LNCAP (cell line): ENCODE measurements at regions not wholly inside any gene's neighbourhood (a gene's known extent, or its start where the extent isn't known, plus 50 kb on each side); places are given as distances from the start of the nearest gene placed in this dataset.

Experiments used
- CTCF ChIP-seq: fragments of 450-650 bp; IDR thresholded peaks from 2 replicates; pipeline ENCODE4 v1.5.1; 2017; ENCODE audit warnings: mild to moderate bottlenecking

DNA sequence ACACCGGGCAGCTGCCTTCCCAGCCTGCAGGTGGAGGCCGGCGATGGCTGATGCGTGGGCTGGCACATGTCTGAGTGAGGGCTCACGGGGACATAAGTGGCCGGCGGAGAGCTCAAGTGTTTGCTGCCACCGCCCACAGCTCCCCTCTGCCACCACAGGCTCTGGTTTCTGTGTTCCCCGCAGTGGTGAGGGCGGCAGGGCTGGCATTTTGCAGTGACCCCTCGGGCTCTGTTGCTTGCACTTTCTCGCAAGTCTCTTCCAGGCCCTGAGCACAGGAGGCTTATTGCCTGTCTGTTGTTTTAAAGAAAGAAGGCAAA, 271.0 kb upstream of the RTL1 start:
- no peak for TF ChIP-seq CTCF

- TF ChIP-seq CTCF: no peak
Measured at GRCh38 chr14:101174980-101175606, 271.6 kb upstream of the RTL1 start.

DNA sequence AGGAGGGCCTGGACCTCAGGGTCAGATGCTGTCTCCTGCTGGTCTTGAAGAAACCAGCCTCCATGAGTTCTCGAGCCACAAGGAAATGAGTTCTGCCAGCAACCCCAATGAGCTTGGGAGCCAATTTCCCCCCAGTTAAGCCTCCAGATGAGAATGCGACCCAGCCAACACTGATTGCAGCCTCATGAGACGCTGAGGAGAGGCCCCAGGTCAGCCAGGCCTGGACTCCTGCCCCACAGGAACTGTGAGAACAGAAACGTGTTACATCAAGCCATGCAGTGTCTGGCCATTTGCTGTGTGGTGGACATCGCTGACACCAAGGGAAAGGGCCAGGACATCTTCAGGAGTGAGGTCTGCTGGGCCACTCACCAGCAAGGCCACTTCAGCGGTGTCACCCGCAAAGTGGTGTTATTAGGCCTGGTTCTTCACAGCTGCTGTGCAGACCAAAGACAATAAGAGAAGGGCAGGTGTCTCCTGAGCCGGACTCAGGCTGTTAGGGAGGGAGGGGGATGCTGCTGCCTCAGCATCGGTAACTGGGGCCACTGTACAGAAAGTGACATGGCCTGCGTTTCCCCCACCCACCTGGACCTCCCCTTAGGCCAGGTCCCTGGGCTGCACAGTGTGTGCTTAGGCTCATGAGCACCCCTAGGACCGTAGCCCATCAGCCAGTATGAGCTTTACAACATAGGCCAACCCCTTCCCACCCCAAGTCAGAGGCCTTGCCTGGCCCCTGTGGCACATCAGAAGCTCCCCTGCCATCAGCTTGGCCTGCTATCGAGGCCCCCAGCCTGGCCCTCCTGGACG, 272.4 kb upstream of the RTL1 start:
- no peak for TF ChIP-seq CTCF

DNA sequence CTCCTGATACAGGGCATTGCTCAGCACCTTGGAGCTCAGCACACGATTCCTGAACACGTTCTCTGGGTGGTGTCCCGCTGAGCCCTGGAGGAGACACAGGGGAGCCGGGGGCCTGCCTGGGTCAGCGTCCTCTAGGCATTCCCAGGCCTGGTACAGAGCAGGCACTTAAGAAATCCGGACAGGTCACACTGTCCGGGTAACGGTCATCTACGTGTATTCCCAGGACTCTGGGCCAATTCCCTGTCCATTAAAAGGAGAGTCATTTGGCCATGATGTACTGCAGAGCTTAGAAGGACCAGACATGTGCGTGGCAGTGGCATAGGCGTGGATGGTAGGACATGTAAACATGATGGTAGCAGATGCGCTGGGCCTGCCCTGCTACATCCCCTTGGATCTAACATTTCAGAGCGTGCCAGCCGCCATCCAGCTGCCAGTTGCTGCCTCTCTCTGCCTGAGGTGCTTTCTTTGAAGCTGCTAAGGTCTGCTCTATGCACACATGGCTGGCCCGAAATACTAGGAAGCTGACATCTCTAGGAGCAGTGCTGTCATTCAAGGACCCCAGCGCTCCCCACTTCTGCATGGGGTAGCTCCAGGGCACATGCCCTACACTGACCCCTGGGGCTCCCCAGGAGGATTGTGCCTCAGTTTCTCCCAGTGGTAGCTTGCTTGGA, 273.1 kb upstream of the RTL1 start:
- TF ChIP-seq CTCF: no peak

- no peak for TF ChIP-seq CTCF
Measured at GRCh38 chr14:101177301-101177971, 273.9 kb upstream of the RTL1 start.

- TF ChIP-seq CTCF: no peak
Measured at GRCh38 chr14:101178184-101179072, 274.9 kb upstream of the RTL1 start.

- no peak for TF ChIP-seq CTCF
Measured at GRCh38 chr14:101179691-101180211, 276.2 kb upstream of the RTL1 start.
